Loucy (cell line): ENCODE measurements at regions not wholly inside any gene's neighbourhood (a gene's known extent, or its start where the extent isn't known, plus 50 kb on each side); places are given as distances from the start of the nearest gene placed in this dataset.

Experiments
- H2AFZ ChIP-seq: fragments of 200-600 bp; sonication (generic); 2 replicates; pipeline ENCODE4 v1.6.0; 2016; ENCODE audit warnings: antibody characterized with exemption, mild to moderate bottlenecking, low read length, moderate library complexity
- H3F3A ChIP-seq: fragments of 200-600 bp; 2 replicates; pipeline ENCODE4 v1.6.0; 2016; ENCODE audit warnings: antibody characterized with exemption, low read depth, mild to moderate bottlenecking
- H3K27me3 ChIP-seq: fragments of 200-600 bp; sonication (generic); 2 replicates; pipeline ENCODE4 v1.6.1; 2014; ENCODE audit warnings: low read length, mild to moderate bottlenecking; ENCODE audit not compliant: insufficient read depth, poor library complexity, severe bottlenecking
- H3K36me3 ChIP-seq: fragments of 200-600 bp; sonication (generic); 2 replicates; pipeline ENCODE4 v1.6.1; 2016; ENCODE audit warnings: low read length; ENCODE audit not compliant: insufficient read depth
- H3K4me1 ChIP-seq: fragments of 200-600 bp; sonication (generic); 2 replicates; pipeline ENCODE4 v1.5.1; 2014; ENCODE audit warnings: low read length, mild to moderate bottlenecking; ENCODE audit not compliant: insufficient read depth, poor library complexity, severe bottlenecking
- H3K4me2 ChIP-seq: fragments of 200-600 bp; sonication (generic); 2 replicates; pipeline ENCODE4 v1.6.0; 2014; ENCODE audit warnings: antibody characterized with exemption, low read length, low read depth, mild to moderate bottlenecking; ENCODE audit not compliant: poor library complexity, severe bottlenecking
- H3K4me3 ChIP-seq: fragments of 200-600 bp; sonication (generic); 2 replicates; pipeline ENCODE4 v1.5.1; 2014; ENCODE audit warnings: low read length, mild to moderate bottlenecking, mixed read lengths; ENCODE audit not compliant: poor library complexity, severe bottlenecking
- H3K79me2 ChIP-seq: fragments of 200-600 bp; sonication (generic); 2 replicates; pipeline ENCODE4 v1.6.1; 2014; ENCODE audit warnings: low read length; ENCODE audit not compliant: insufficient read depth
- H3K9ac ChIP-seq: fragments of 200-600 bp; sonication (generic); 2 replicates; pipeline ENCODE4 v1.6.0; 2014; ENCODE audit warnings: mild to moderate bottlenecking, low read depth, low read length, moderate library complexity; ENCODE audit not compliant: poor library complexity, severe bottlenecking
- H3K9me2 ChIP-seq: fragments of 200-600 bp; sonication (generic); replicated peaks from 2 replicates; pipeline ENCODE4 v1.6.1; 2016; ENCODE audit warnings: low read depth, low read length, mixed read lengths
- H3K9me3 ChIP-seq: fragments of 200-600 bp; sonication (generic); 2 replicates; pipeline ENCODE4 v1.6.1; 2014; ENCODE audit warnings: mild to moderate bottlenecking, antibody characterized with exemption, low read length, low read depth; ENCODE audit not compliant: insufficient read depth
- H4K20me1 ChIP-seq: fragments of 200-600 bp; sonication (generic); 2 replicates; pipeline ENCODE4 v1.6.0; 2014; ENCODE audit warnings: antibody characterized with exemption, low read length, mild to moderate bottlenecking; ENCODE audit not compliant: insufficient read depth, poor library complexity, severe bottlenecking
- CTCF ChIP-seq: fragments of 200-600 bp; sonication (generic); conservative IDR thresholded peaks from 2 replicates; pipeline ENCODE4 v1.5.1; 2014; ENCODE audit warnings: mild to moderate bottlenecking, antibody characterized with exemption, low read length
- EZH2phosphoT487 ChIP-seq: fragments of 200-600 bp; IDR thresholded peaks from 2 replicates; pipeline ENCODE4 v1.6.1; 2018; ENCODE audit warnings: antibody characterized with exemption, mild to moderate bottlenecking, moderate library complexity, borderline replicate concordance

- Histone ChIP-seq H2AFZ (no peak overlapping the region), H3K27me3 (no peaks in the 10 kb centered on the region), H3K9me2 (no peaks in the 10 kb centered on the region), H3K9me3 (peaks cover 14% of the 10 kb centered on the region; the same call in 1 of the 2 replicates), H3K4me2 (no peak overlapping the region), H3K9ac (no peak overlapping the region), H4K20me1 (no peaks in the 10 kb centered on the region), H3K36me3 (no peaks in the 10 kb centered on the region), H3K4me3 (no peak overlapping the region), H3K79me2 (no peaks in the 10 kb centered on the region), H3K4me1 (no peaks in the 10 kb centered on the region), H3F3A (no peaks in the 10 kb centered on the region)
- TF ChIP-seq EZH2phosphoT487 = no peak
- no peak for TF ChIP-seq CTCF
Measured at GRCh38 chr4:1516881-1517480, 110.7 kb upstream of the NKX1-1 start.

GRCh38 chr4:1516261-1516660 is 110.0 kb upstream of the NKX1-1 start:
- TF ChIP-seq EZH2phosphoT487 (no peak), CTCF (no peak)
- Histone ChIP-seq H2AFZ (no peak overlapping the region), H3K27me3 (no peaks in the 10 kb centered on the region)

GRCh38 chr4:1515763-1516162 is 109.5 kb upstream of the NKX1-1 start:
- no peak overlapping the region for H2AFZ ChIP-seq
- peaks cover 12% of the 10 kb centered on the region; the same call in 1 of the 2 replicates for H3K9me3 ChIP-seq
- TF ChIP-seq CTCF (no peak), EZH2phosphoT487 (no peak)
- H3K4me3 ChIP-seq = no peak overlapping the region
- H3K4me1 ChIP-seq = no peaks in the 10 kb centered on the region
- no peaks in the 10 kb centered on the region for H3K36me3 ChIP-seq
- no peaks in the 10 kb centered on the region for H3K9me2 ChIP-seq
- H4K20me1 ChIP-seq = no peaks in the 10 kb centered on the region
- no peak overlapping the region for H3K9ac ChIP-seq
- H3K4me2 ChIP-seq = no peak overlapping the region
- H3F3A ChIP-seq = no peaks in the 10 kb centered on the region
- no peaks in the 10 kb centered on the region for H3K27me3 ChIP-seq
- no peaks in the 10 kb centered on the region for H3K79me2 ChIP-seq

More at GRCh38 chr4:1516261-1516660, 110.0 kb upstream of the NKX1-1 start:
- H3K9me2 ChIP-seq = no peaks in the 10 kb centered on the region
- no peak overlapping the region for H3K4me3 ChIP-seq
- H3F3A ChIP-seq = no peaks in the 10 kb centered on the region
- H3K9me3 ChIP-seq = peaks cover 8% of the 10 kb centered on the region; the same call in 1 of the 2 replicates
- no peak overlapping the region for H3K9ac ChIP-seq
- no peaks in the 10 kb centered on the region for H4K20me1 ChIP-seq
- no peaks in the 10 kb centered on the region for H3K79me2 ChIP-seq
- H3K36me3 ChIP-seq = no peaks in the 10 kb centered on the region
- H3K4me1 ChIP-seq = no peaks in the 10 kb centered on the region
- H3K4me2 ChIP-seq = no peak overlapping the region
